ENCODE measurements at regions not wholly inside any gene's neighbourhood (a gene's known extent, or its start where the extent isn't known, plus 50 kb on each side); places are given as distances from the start of the nearest gene placed in this dataset.
A peak's percentile ranks its signal among the peaks of the same experiment; 100 is the strongest.

- DNase-seq (ENCODE audit: low read depth) = no peak
- H3K4me3 ChIP-seq (replicated peaks; ENCODE audit: low read depth, low read length) = no peak overlapping the region
- TF ChIP-seq, protein P1, sequence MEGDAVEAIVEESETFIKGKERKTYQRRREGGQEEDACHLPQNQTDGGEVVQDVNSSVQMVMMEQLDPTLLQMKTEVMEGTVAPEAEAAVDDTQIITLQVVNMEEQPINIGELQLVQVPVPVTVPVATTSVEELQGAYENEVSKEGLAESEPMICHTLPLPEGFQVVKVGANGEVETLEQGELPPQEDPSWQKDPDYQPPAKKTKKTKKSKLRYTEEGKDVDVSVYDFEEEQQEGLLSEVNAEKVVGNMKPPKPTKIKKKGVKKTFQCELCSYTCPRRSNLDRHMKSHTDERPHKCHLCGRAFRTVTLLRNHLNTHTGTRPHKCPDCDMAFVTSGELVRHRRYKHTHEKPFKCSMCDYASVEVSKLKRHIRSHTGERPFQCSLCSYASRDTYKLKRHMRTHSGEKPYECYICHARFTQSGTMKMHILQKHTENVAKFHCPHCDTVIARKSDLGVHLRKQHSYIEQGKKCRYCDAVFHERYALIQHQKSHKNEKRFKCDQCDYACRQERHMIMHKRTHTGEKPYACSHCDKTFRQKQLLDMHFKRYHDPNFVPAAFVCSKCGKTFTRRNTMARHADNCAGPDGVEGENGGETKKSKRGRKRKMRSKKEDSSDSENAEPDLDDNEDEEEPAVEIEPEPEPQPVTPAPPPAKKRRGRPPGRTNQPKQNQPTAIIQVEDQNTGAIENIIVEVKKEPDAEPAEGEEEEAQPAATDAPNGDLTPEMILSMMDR (IDR thresholded peaks at IDR 0.05; ENCODE audit: low read length, missing control alignments) = no peak
Observed at GRCh38 chr7:119931230-119931824, 341.6 kb upstream of the KCND2 start.

GRCh38 chr7:119935418-119936025, 337.5 kb upstream of the KCND2 start:
- peak; percentile 71 for DNase-seq (ENCODE audit: low read depth)
- TF ChIP-seq, protein P1 (IDR thresholded peaks at IDR 0.05; ENCODE audit: low read length, missing control alignments) = peak; percentile 49
- no peak overlapping the region for H3K4me3 ChIP-seq (replicated peaks; ENCODE audit: low read depth, low read length)

- H3K4me3 ChIP-seq (replicated peaks; ENCODE audit: low read depth, low read length) = no peak overlapping the region
- no peak for DNase-seq (ENCODE audit: low read depth)
- TF ChIP-seq, protein P1 (IDR thresholded peaks at IDR 0.05; ENCODE audit: low read length, missing control alignments) = no peak
Observed at GRCh38 chr7:119936836-119937235, 336.1 kb upstream of the KCND2 start.

- no peak for DNase-seq (ENCODE audit: low read depth)
- TF ChIP-seq, protein P1 (IDR thresholded peaks at IDR 0.05; ENCODE audit: low read length, missing control alignments) = no peak
- no peak overlapping the region for H3K4me3 ChIP-seq (replicated peaks; ENCODE audit: low read depth, low read length)
Observed at GRCh38 chr7:119937745-119938144, 335.2 kb upstream of the KCND2 start.

DNA sequence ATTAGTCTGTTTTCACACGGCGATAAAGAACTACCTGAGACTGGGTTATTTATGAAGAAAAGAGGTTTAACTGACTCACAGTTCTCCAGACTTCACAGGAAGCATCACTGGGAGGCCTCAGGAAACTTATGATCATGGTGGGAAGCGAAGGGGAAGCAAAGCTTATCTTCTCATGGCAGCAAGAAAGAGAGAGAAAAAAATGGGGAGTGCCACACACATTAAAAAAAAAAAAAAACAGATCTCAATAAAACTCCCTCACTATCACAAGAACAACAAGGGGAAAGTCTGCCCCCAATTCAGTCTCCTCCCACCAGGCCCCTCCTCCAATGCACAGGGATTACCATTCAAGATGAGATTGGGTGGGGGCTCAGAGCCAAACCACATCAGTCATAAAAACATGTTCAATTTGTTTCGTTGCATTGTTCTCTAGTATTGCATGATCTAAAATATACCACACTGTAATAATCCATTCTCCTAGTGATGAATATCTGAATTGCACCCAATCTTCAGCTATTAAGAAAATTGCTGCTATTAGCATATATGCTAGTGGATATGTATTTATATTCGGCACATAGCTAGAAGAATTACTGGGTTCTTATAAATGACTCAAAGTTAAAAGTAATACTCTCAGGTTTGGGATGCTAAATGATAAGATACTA, 328.9 kb upstream of the KCND2 start:
- TF ChIP-seq, protein P1 (IDR thresholded peaks at IDR 0.05; ENCODE audit: low read length, missing control alignments) = no peak
- DNase-seq (ENCODE audit: low read depth) = no peak
- no peak overlapping the region for H3K4me3 ChIP-seq (replicated peaks; ENCODE audit: low read depth, low read length)

DNA sequence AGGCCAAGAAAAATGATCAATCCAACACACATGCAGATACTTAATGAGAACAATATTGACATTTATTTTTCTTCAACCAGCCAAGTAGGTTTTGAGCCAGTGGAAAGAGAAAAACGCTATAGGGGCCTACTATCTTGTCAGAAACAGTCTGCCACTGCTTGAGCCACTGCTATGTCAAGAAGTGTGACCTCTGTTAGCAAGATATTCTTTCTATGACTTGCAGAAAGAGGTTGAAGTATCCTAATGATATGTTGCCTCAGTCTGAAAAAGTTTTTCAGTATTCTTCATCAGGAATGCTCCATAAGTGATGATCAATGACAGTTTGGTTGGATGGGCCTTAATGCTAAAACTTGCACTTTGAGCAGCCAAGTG, 328.4 kb upstream of the KCND2 start:
- TF ChIP-seq, protein P1 (IDR thresholded peaks at IDR 0.05; ENCODE audit: low read length, missing control alignments) = no peak
- H3K4me3 ChIP-seq (replicated peaks; ENCODE audit: low read depth, low read length) = no peak overlapping the region
- no peak for DNase-seq (ENCODE audit: low read depth)
